ENCODE measurements at regions not wholly inside any gene's neighbourhood (a gene's known extent, or its start where the extent isn't known, plus 50 kb on each side); places are given as distances from the start of the nearest gene placed in this dataset.

- WGBS, 2 donors = 82 to 84% methylated on average over 6 of the region's 6 CpGs
- no peak for TF ChIP-seq CTCF (IDR thresholded peaks at IDR 0.05; ENCODE audit: control extremely low read depth, extremely low read depth)
- H3K27ac ChIP-seq (ENCODE audit: low read depth in 1 of 2, low read length in 1 of 2) = no peak overlapping the region
- no peak for DNase-seq
- no peak for ATAC-seq (ENCODE audit: insufficient read depth, low FRiP score)
- H3K27me3 ChIP-seq (ENCODE audit: control insufficient read depth in 3 of 3, insufficient read depth in 3 of 3, low read length in 2 of 3) = peaks cover 0 to 2% (median 0%) of the 10 kb centered on the region in 3 donors
- no peak overlapping the region for H3K9ac ChIP-seq (ENCODE audit: insufficient read depth in 1 of 2, low read length in 2 of 2)
- H3K36me3 ChIP-seq (ENCODE audit: control insufficient read depth in 4 of 4, insufficient read depth in 4 of 4, low read length in 4 of 4) = no peaks in the 10 kb centered on the region
- H3K9me3 ChIP-seq (ENCODE audit: control insufficient read depth in 4 of 4, insufficient read depth in 3 of 4, low read length in 3 of 4) = peaks cover 0 to 2% (median 0%) of the 10 kb centered on the region in 4 donors
- no peak overlapping the region for H3K4me3 ChIP-seq
- H3K4me1 ChIP-seq (ENCODE audit: control insufficient read depth in 5 of 5, insufficient read depth in 5 of 5, low read length in 5 of 5) = no peaks in the 10 kb centered on the region
Observed at GRCh38 chr2:16225071-16225470, 284.7 kb downstream of the MYCN start.

GRCh38 chr2:16224298-16225045 is 284.1 kb downstream of the MYCN start:
- H3K27me3 ChIP-seq (ENCODE audit: control insufficient read depth in 3 of 3, insufficient read depth in 3 of 3, low read length in 2 of 3) = peaks cover 0 to 2% (median 0%) of the 10 kb centered on the region in 3 donors

GRCh38 chr2:16223841-16224177 is 283.5 kb downstream of the MYCN start:
- no peak for DNase-seq
- Histone ChIP-seq H3K36me3 (ENCODE audit: control insufficient read depth in 4 of 4, insufficient read depth in 4 of 4, low read length in 4 of 4) (no peaks in the 10 kb centered on the region), H3K4me3 (no peak overlapping the region), H3K9me3 (ENCODE audit: control insufficient read depth in 4 of 4, insufficient read depth in 3 of 4, low read length in 3 of 4) (no peaks in the 10 kb centered on the region), H3K27me3 (ENCODE audit: control insufficient read depth in 3 of 3, insufficient read depth in 3 of 3, low read length in 2 of 3) (peaks cover 0 to 2% (median 0%) of the 10 kb centered on the region in 3 donors), H3K9ac (ENCODE audit: insufficient read depth in 1 of 2, low read length in 2 of 2) (no peak overlapping the region), H3K4me1 (ENCODE audit: control insufficient read depth in 5 of 5, insufficient read depth in 5 of 5, low read length in 5 of 5) (no peaks in the 10 kb centered on the region), H3K27ac (ENCODE audit: low read depth in 1 of 2, low read length in 1 of 2) (no peak overlapping the region)
- WGBS, 2 donors = 82 to 91% methylated on average over 3 of the region's 3 CpGs
- ATAC-seq (ENCODE audit: insufficient read depth, low FRiP score) = no peak
- no peak for TF ChIP-seq CTCF (IDR thresholded peaks at IDR 0.05; ENCODE audit: control extremely low read depth, extremely low read depth)

More at GRCh38 chr2:16224298-16225045, 284.1 kb downstream of the MYCN start:
- Histone ChIP-seq H3K27ac (ENCODE audit: low read depth in 1 of 2, low read length in 1 of 2) (no peak overlapping the region), H3K9me3 (ENCODE audit: control insufficient read depth in 4 of 4, insufficient read depth in 3 of 4, low read length in 3 of 4) (peaks cover 0 to 2% (median 0%) of the 10 kb centered on the region in 4 donors), H3K4me3 (no peak overlapping the region), H3K4me1 (ENCODE audit: control insufficient read depth in 5 of 5, insufficient read depth in 5 of 5, low read length in 5 of 5) (no peaks in the 10 kb centered on the region), H3K36me3 (ENCODE audit: control insufficient read depth in 4 of 4, insufficient read depth in 4 of 4, low read length in 4 of 4) (no peaks in the 10 kb centered on the region), H3K9ac (ENCODE audit: insufficient read depth in 1 of 2, low read length in 2 of 2) (no peak overlapping the region)
- TF ChIP-seq CTCF (IDR thresholded peaks at IDR 0.05; ENCODE audit: control extremely low read depth, extremely low read depth) = no peak
- WGBS, 2 donors = 83 to 84% methylated on average over 14 of the region's 14 CpGs
- DNase-seq (no peak), ATAC-seq (ENCODE audit: insufficient read depth, low FRiP score) (no peak)
